Skin epidermis (tissue), 12 donors: ENCODE measurements at regions not wholly inside any gene's neighbourhood (a gene's known extent, or its start where the extent isn't known, plus 50 kb on each side); places are given as distances from the start of the nearest gene placed in this dataset.
"Not testable (repeated sequence)": the region's sequence is repeated elsewhere in the genome, so short reads cannot be mapped to it uniquely, and the experiment has no call there.

ENCODE experiments used
- H3K27ac ChIP-seq, 21 experiments: fragments of 200-600 bp; sonication (generic) in 11 of 21; one replicate each; pipeline ENCODE4 v1.5.0; 2020; ENCODE audit warnings: mild to moderate bottlenecking in 3 of 21, inconsistent platforms in 2 of 21, moderate library complexity in 2 of 21
- H3K4me3 ChIP-seq, 7 experiments: fragments of 200-600 bp; sonication (generic) in 2 of 7; one replicate each; pipeline ENCODE4 v1.5.0; 2020; ENCODE audit warnings: inconsistent platforms in 2 of 7, mild to moderate bottlenecking in 2 of 7, moderate library complexity in 1 of 7

- no peak overlapping the region for H3K27ac ChIP-seq
- no peak overlapping the region for H3K4me3 ChIP-seq
Observed at GRCh38 chr1:218494449-218494852, 149.3 kb downstream of the TGFB2 start.

- Histone ChIP-seq H3K4me3 (no peak overlapping the region), H3K27ac (no peak overlapping the region)
Observed at GRCh38 chr1:218495931-218496330, 150.8 kb downstream of the TGFB2 start.

- H3K27ac ChIP-seq, result no peak overlapping the region
- H3K4me3 ChIP-seq, result no peak overlapping the region
Observed at GRCh38 chr1:218496561-218496960, 151.4 kb downstream of the TGFB2 start.

GRCh38 chr1:218498056-218498938 is 153.2 kb downstream of the TGFB2 start:
- Histone ChIP-seq H3K27ac (peak overlapping the region in 16 of 21 experiments; percentile 4 to 80 (median 38)), H3K4me3 (peak overlapping the region in 2 of 7 experiments; percentile 11 to 13)

- Histone ChIP-seq H3K27ac (peak overlapping the region in 15 of 21 experiments; percentile 4 to 80 (median 39)), H3K4me3 (peak overlapping the region in 2 of 7 experiments; percentile 11 to 13)
Observed at GRCh38 chr1:218499011-218499691, 154.0 kb downstream of the TGFB2 start.

- Histone ChIP-seq H3K27ac (peak overlapping the region in 7 of 21 experiments; percentile 6 to 80 (median 36)), H3K4me3 (no peak overlapping the region)
Observed at GRCh38 chr1:218499911-218500310, 154.8 kb downstream of the TGFB2 start.

- H3K4me3 ChIP-seq, result no peak overlapping the region
- no peak overlapping the region for H3K27ac ChIP-seq
Observed at GRCh38 chr1:218501161-218501560, 156.0 kb downstream of the TGFB2 start.

GRCh38 chr1:218502383-218502782 is 157.2 kb downstream of the TGFB2 start:
- Histone ChIP-seq H3K27ac (no peak overlapping the region), H3K4me3 (no peak overlapping the region)

GRCh38 chr1:218503102-218503501 is 158.0 kb downstream of the TGFB2 start:
- no peak overlapping the region for H3K4me3 ChIP-seq
- H3K27ac ChIP-seq, result no peak overlapping the region

- Histone ChIP-seq H3K27ac (no peak overlapping the region), H3K4me3 (no peak overlapping the region)
Observed at GRCh38 chr1:218507355-218508002, 162.3 kb downstream of the TGFB2 start.

- no peak overlapping the region for H3K4me3 ChIP-seq
- no peak overlapping the region for H3K27ac ChIP-seq
Observed at GRCh38 chr1:218510153-218510772, 165.1 kb downstream of the TGFB2 start.

GRCh38 chr1:218513328-218513727 is 168.2 kb downstream of the TGFB2 start:
- Histone ChIP-seq H3K27ac (no peak overlapping the region), H3K4me3 (no peak overlapping the region)

GRCh38 chr1:218514689-218515088 is 169.6 kb downstream of the TGFB2 start:
- H3K27ac ChIP-seq, result no peak overlapping the region
- no peak overlapping the region for H3K4me3 ChIP-seq

- H3K27ac ChIP-seq, result no peak overlapping the region
- no peak overlapping the region for H3K4me3 ChIP-seq
Observed at GRCh38 chr1:218516526-218516925, 171.4 kb downstream of the TGFB2 start.

GRCh38 chr1:218517459-218517858 is 172.3 kb downstream of the TGFB2 start:
- H3K27ac ChIP-seq, result no peak overlapping the region
- H3K4me3 ChIP-seq, result no peak overlapping the region

GRCh38 chr1:218518216-218518740 is 173.1 kb downstream of the TGFB2 start:
- no peak overlapping the region for H3K4me3 ChIP-seq

GRCh38 chr1:218520646-218521045 is 175.5 kb downstream of the TGFB2 start:
- H3K27ac ChIP-seq, H3K4me3 ChIP-seq: not testable (repeated sequence)

More at GRCh38 chr1:218518216-218518740, 173.1 kb downstream of the TGFB2 start:
- H3K27ac ChIP-seq, result no peak overlapping the region

- no peak overlapping the region for H3K27ac ChIP-seq
- H3K4me3 ChIP-seq, result no peak overlapping the region
Observed at GRCh38 chr1:218521414-218522169, 176.5 kb downstream of the TGFB2 start.

GRCh38 chr1:218524526-218524925 is 179.4 kb downstream of the TGFB2 start:
- Histone ChIP-seq H3K27ac (no peak overlapping the region), H3K4me3 (no peak overlapping the region)
